ENCODE measurements at regions not wholly inside any gene's neighbourhood (a gene's known extent, or its start where the extent isn't known, plus 50 kb on each side); places are given as distances from the start of the nearest gene placed in this dataset.

GRCh38 chr9:99416007-99416406 lies 193.9 kb downstream of the SEC61B start:
- Histone ChIP-seq H3K36me3 (no peaks in the 10 kb centered on the region), H3K27ac (no peak overlapping the region), H3K27me3 (no peaks in the 10 kb centered on the region), H3K4me1 (no peaks in the 10 kb centered on the region), H3K4me3 (no peak overlapping the region), H3K9me3 (no peaks in the 10 kb centered on the region)
- DNase-seq, result no peak
- intact Hi-C loops (cut with DNase I; ENCODE audit: low total_unique reads), result no loop called here
- TF ChIP-seq, protein P1, sequence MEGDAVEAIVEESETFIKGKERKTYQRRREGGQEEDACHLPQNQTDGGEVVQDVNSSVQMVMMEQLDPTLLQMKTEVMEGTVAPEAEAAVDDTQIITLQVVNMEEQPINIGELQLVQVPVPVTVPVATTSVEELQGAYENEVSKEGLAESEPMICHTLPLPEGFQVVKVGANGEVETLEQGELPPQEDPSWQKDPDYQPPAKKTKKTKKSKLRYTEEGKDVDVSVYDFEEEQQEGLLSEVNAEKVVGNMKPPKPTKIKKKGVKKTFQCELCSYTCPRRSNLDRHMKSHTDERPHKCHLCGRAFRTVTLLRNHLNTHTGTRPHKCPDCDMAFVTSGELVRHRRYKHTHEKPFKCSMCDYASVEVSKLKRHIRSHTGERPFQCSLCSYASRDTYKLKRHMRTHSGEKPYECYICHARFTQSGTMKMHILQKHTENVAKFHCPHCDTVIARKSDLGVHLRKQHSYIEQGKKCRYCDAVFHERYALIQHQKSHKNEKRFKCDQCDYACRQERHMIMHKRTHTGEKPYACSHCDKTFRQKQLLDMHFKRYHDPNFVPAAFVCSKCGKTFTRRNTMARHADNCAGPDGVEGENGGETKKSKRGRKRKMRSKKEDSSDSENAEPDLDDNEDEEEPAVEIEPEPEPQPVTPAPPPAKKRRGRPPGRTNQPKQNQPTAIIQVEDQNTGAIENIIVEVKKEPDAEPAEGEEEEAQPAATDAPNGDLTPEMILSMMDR (IDR thresholded peaks at IDR 0.05), result no peak

DNA sequence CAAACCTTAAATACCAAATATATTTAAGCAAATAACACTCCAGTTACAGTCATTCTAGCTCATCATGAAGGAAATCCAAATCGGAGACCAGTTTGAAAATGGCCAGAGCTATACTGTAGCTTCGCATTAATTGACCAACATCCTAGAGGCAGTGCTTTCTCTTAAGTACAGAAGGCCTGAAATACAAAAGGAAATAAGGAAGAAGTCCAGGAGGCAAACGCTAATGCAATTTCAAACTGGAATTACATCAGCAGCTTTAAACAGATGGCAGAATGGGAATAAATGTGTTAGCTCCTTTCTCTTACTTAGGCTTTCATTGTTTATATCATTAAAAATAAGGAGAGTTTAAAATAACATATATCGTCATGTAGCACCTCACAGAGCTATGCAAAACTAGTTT lies 197.0 kb downstream of the SEC61B start:
- TF ChIP-seq, protein P1 (IDR thresholded peaks at IDR 0.05), result no peak
- no peaks in the 10 kb centered on the region for H3K4me1 ChIP-seq
- DNase-seq, result no peak
- no peaks in the 10 kb centered on the region for H3K36me3 ChIP-seq
- H3K9me3 ChIP-seq, result no peaks in the 10 kb centered on the region
- H3K27ac ChIP-seq, result no peak overlapping the region
- intact Hi-C loops (cut with DNase I; ENCODE audit: low total_unique reads), result no loop called here
- H3K4me3 ChIP-seq, result no peak overlapping the region
- H3K27me3 ChIP-seq, result no peaks in the 10 kb centered on the region

- no peak overlapping the region for H3K27ac ChIP-seq
- intact Hi-C loops (cut with DNase I; ENCODE audit: low total_unique reads), result no loop called here
Measured at GRCh38 chr9:99421369-99421768, 199.3 kb downstream of the SEC61B start.

GRCh38 chr9:99425124-99425523 lies 203.0 kb downstream of the SEC61B start:
- TF ChIP-seq, protein P1 (IDR thresholded peaks at IDR 0.05), result no peak
- intact Hi-C loops (cut with DNase I; ENCODE audit: low total_unique reads), result no loop called here
- no peaks in the 10 kb centered on the region for H3K27me3 ChIP-seq

More at GRCh38 chr9:99421369-99421768, 199.3 kb downstream of the SEC61B start:
- H3K27me3 ChIP-seq, result no peaks in the 10 kb centered on the region
- TF ChIP-seq, protein P1 (IDR thresholded peaks at IDR 0.05), result no peak
- no peaks in the 10 kb centered on the region for H3K4me1 ChIP-seq
- H3K36me3 ChIP-seq, result no peaks in the 10 kb centered on the region
- DNase-seq, result no peak
- no peak overlapping the region for H3K4me3 ChIP-seq
- no peaks in the 10 kb centered on the region for H3K9me3 ChIP-seq

DNA sequence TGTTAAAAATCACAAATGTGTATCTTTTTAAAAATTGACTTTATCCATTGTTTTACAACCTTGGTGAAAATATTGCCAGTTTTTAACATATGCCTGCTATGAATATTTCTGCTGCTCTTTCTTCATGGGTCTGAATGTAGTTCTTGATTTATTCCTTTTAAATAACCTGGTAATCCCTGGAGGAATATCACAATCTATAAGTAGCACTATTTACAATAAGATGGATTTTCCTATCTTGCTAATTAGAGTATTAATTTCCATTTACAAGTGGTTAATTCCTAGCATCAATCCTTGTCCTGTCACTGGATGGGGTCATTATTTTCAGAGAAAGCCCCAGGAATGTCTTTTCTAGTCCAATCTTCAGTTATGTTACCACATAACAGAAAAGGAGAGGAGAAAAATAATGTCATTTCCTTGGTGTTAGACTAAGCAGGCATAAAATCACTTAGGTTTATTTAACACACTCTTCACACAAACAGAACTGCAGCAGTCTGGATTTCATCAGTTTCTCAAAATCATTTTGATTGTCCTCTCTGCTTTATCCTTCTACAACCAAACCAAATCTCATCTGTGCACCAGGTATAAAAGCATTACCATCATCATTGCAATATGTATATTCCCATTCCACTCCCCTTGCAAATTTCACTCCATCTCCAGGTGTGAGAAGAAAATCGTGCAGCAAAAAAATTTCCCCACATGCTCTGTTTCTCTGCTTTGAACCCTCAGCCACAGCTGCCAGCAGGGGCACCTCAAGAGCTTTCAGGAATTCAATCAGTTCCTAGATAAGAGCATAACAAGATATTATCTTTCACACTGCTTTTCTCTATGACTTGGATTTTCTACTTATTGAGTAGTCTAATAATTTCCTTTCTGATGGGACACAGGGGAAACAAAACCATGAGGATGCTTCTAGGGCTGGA lies 204.1 kb downstream of the SEC61B start:
- TF ChIP-seq, protein P1 (IDR thresholded peaks at IDR 0.05), result no peak
- Histone ChIP-seq H3K36me3 (no peaks in the 10 kb centered on the region), H3K9me3 (no peaks in the 10 kb centered on the region), H3K27ac (no peak overlapping the region), H3K27me3 (no peaks in the 10 kb centered on the region), H3K4me3 (no peak overlapping the region), H3K4me1 (no peaks in the 10 kb centered on the region)
- DNase-seq, result no peak
- intact Hi-C loops (cut with DNase I; ENCODE audit: low total_unique reads), result no loop called here

More at GRCh38 chr9:99425124-99425523, 203.0 kb downstream of the SEC61B start:
- no peak for DNase-seq
- H3K4me3 ChIP-seq, result no peak overlapping the region
- no peaks in the 10 kb centered on the region for H3K9me3 ChIP-seq
- no peaks in the 10 kb centered on the region for H3K4me1 ChIP-seq
- no peak overlapping the region for H3K27ac ChIP-seq
- H3K36me3 ChIP-seq, result no peaks in the 10 kb centered on the region

All from tibial artery (tissue), 4 donors.